H9 (cell line): ENCODE measurements at regions not wholly inside any gene's neighbourhood (a gene's known extent, or its start where the extent isn't known, plus 50 kb on each side); places are given as distances from the start of the nearest gene placed in this dataset.

Source experiments
- DNase-seq: peaks from one replicate; pipeline ENCODE4 v3.0.0-alpha.2; 2017
- H2AFZ ChIP-seq: one replicate; pipeline ENCODE4 v1.6.1; 2013; ENCODE audit warnings: mild to moderate bottlenecking, low read length, control low read depth, moderate library complexity
- H2AK5ac ChIP-seq: 2 replicates; pipeline ENCODE4 v1.6.1; 2013; ENCODE audit warnings: low read length, control low read depth, mixed read lengths; ENCODE audit not compliant: insufficient read length
- H2BK120ac ChIP-seq: one replicate; pipeline ENCODE4 v1.6.1; 2013; ENCODE audit warnings: low read depth, mild to moderate bottlenecking, low read length, control low read depth, inconsistent platforms; ENCODE audit not compliant: poor library complexity, severe bottlenecking
- H2BK12ac ChIP-seq: 2 replicates; pipeline ENCODE4 v1.6.1; 2013; ENCODE audit warnings: low read length, control low read depth, mixed read lengths, low read depth; ENCODE audit not compliant: insufficient read length
- H2BK15ac ChIP-seq: 2 replicates; pipeline ENCODE4 v1.6.1; 2013; ENCODE audit warnings: low read depth, low read length, control low read depth
- H2BK20ac ChIP-seq: one replicate; pipeline ENCODE4 v1.6.1; 2013; ENCODE audit warnings: low read depth, mild to moderate bottlenecking, low read length, control low read depth, inconsistent platforms; ENCODE audit not compliant: poor library complexity, severe bottlenecking
- H2BK5ac ChIP-seq: 2 replicates; pipeline ENCODE4 v1.6.1; 2013; ENCODE audit warnings: low read length, control low read depth, mixed read lengths; ENCODE audit not compliant: insufficient read length
- H3K14ac ChIP-seq: 2 replicates; pipeline ENCODE4 v1.6.1; 2013; ENCODE audit warnings: low read length, control low read depth; ENCODE audit not compliant: insufficient read depth
- H3K18ac ChIP-seq: 2 replicates; pipeline ENCODE4 v1.6.1; 2013; ENCODE audit warnings: low read depth, mild to moderate bottlenecking, mixed read lengths, low read length, control low read depth; ENCODE audit not compliant: insufficient read length
- H3K23ac ChIP-seq: 2 replicates; pipeline ENCODE4 v1.6.1; 2013; ENCODE audit warnings: low read length, control low read depth, mixed read lengths, low read depth; ENCODE audit not compliant: insufficient read length
- H3K23me2 ChIP-seq: 2 replicates; pipeline ENCODE4 v1.6.1; 2013; ENCODE audit warnings: low read depth, mild to moderate bottlenecking, mixed read lengths, low read length, control low read depth; ENCODE audit not compliant: insufficient read length, poor library complexity, severe bottlenecking
- H3K27ac ChIP-seq: 2 replicates; pipeline ENCODE4 v1.5.1; 2013; ENCODE audit warnings: low read length, control low read depth, mixed read lengths, low read depth; ENCODE audit not compliant: insufficient read length
- H3K27me3 ChIP-seq: 2 replicates; pipeline ENCODE4 v1.6.1; 2013; ENCODE audit warnings: low read length, control low read depth, inconsistent platforms; ENCODE audit not compliant: insufficient read depth
- H3K4ac ChIP-seq: 2 replicates; pipeline ENCODE4 v1.6.1; 2013; ENCODE audit warnings: low read depth, mild to moderate bottlenecking, control low read depth, inconsistent platforms, low read length, moderate library complexity
- H3K4me1 ChIP-seq: 2 replicates; pipeline ENCODE4 v1.6.1; 2013; ENCODE audit warnings: low read length, control low read depth, inconsistent platforms; ENCODE audit not compliant: insufficient read depth
- H3K4me2 ChIP-seq: 2 replicates; pipeline ENCODE4 v1.6.1; 2013; ENCODE audit warnings: low read length, control low read depth, mixed read lengths; ENCODE audit not compliant: insufficient read length, insufficient read depth
- H3K56ac ChIP-seq: 2 replicates; pipeline ENCODE4 v1.6.1; 2013; ENCODE audit warnings: low read depth, mild to moderate bottlenecking, mixed read lengths, low read length, control low read depth; ENCODE audit not compliant: insufficient read length
- H3K79me1 ChIP-seq: 2 replicates; pipeline ENCODE4 v1.6.1; 2013; ENCODE audit warnings: low read depth, mild to moderate bottlenecking, moderate library complexity, low read length, control low read depth, inconsistent platforms; ENCODE audit not compliant: insufficient read depth, poor library complexity, severe bottlenecking
- H3K79me2 ChIP-seq: 2 replicates; pipeline ENCODE4 v1.6.1; 2013; ENCODE audit warnings: low read length, control low read depth, inconsistent platforms; ENCODE audit not compliant: insufficient read depth
- H3K9ac ChIP-seq: 2 replicates; pipeline ENCODE4 v1.6.1; 2013; ENCODE audit warnings: low read length, control low read depth, mixed read lengths; ENCODE audit not compliant: insufficient read length; ENCODE audit errors: extremely low read depth
- H3K9me3 ChIP-seq: one replicate; pipeline ENCODE4 v1.6.1; 2013; ENCODE audit warnings: low read depth, low read length, inconsistent platforms; ENCODE audit not compliant: control insufficient read depth
- H3T11ph ChIP-seq: one replicate; pipeline ENCODE4 v1.6.1; 2013; ENCODE audit warnings: mild to moderate bottlenecking, low read length, control low read depth, inconsistent platforms
- H4K20me1 ChIP-seq: one replicate; pipeline ENCODE4 v1.6.1; 2013; ENCODE audit not compliant: control insufficient read depth, insufficient read length, insufficient read depth
- H4K5ac ChIP-seq: 2 replicates; pipeline ENCODE4 v1.6.1; 2013; ENCODE audit warnings: low read depth, mild to moderate bottlenecking, mixed read lengths, low read length, control low read depth; ENCODE audit not compliant: insufficient read length
- H4K8ac ChIP-seq: replicated peaks from 2 replicates; pipeline ENCODE4 v1.6.1; 2013; ENCODE audit warnings: low read length, control low read depth, mixed read lengths, low read depth; ENCODE audit not compliant: insufficient read length
- H4K91ac ChIP-seq: 2 replicates; pipeline ENCODE4 v1.6.1; 2013; ENCODE audit warnings: low read depth, mild to moderate bottlenecking, moderate library complexity, mixed read lengths, low read length, control low read depth; ENCODE audit not compliant: insufficient read length
- H3K27ac Mint-ChIP-seq, 3 experiments: 2 replicates in 2 of 3; 3 replicates in 1 of 3; pipeline ENCODE4 v1.8.0; 2020 to 2021; ENCODE audit warnings: mixed read lengths in 3 of 3, mild to moderate bottlenecking in 1 of 3, moderate library complexity in 1 of 3
- H3K27me3 Mint-ChIP-seq: 2 replicates; pipeline ENCODE4 v1.8.0; 2021; ENCODE audit warnings: low read depth, mild to moderate bottlenecking, moderate library complexity, mixed read lengths
- H3K36me3 Mint-ChIP-seq, 3 experiments: 2 replicates in 2 of 3; 3 replicates in 1 of 3; pipeline ENCODE4 v1.8.0; 2020 to 2021; ENCODE audit warnings: low read depth in 3 of 3, mixed read lengths in 3 of 3; ENCODE audit not compliant: insufficient read depth in 1 of 3
- H3K4me1 Mint-ChIP-seq, 2 experiments: 2 replicates each; pipeline ENCODE4 v1.8.0; 2020; ENCODE audit warnings: mixed read lengths in 2 of 2
- H3K4me3 Mint-ChIP-seq, 2 experiments: 2 replicates in 1 of 2; 3 replicates in 1 of 2; pipeline ENCODE4 v1.8.0; 2020 to 2021; ENCODE audit warnings: mild to moderate bottlenecking in 2 of 2, mixed read lengths in 2 of 2, moderate library complexity in 1 of 2
- H3K9me3 Mint-ChIP-seq, 2 experiments: 2 replicates in 1 of 2; 3 replicates in 1 of 2; pipeline ENCODE4 v1.8.0; 2020; ENCODE audit warnings: mild to moderate bottlenecking in 2 of 2, mixed read lengths in 2 of 2, moderate library complexity in 1 of 2
- WGBS: extraction: QIAGEN DNeasy Blood & Tissue Kit; methylation state at CpG from one replicate; pipeline ENCODE4 v1.1.7; 2013; ENCODE audit warnings: missing lambda C conversion rate, low lambda C conversion rate, mixed read lengths; ENCODE audit not compliant: insufficient read length; ENCODE audit errors: extremely low coverage; 5-methylcytosine and 5-hydroxymethylcytosine counted together
- TF ChIP-seq, protein P1 (sequence below): fragments of 200-600 bp; sonication (generic); conservative IDR thresholded peaks from 3 replicates; pipeline ENCODE4 v1.8.0; 2021; ENCODE audit warnings: antibody characterized with exemption, mild to moderate bottlenecking

DNA sequence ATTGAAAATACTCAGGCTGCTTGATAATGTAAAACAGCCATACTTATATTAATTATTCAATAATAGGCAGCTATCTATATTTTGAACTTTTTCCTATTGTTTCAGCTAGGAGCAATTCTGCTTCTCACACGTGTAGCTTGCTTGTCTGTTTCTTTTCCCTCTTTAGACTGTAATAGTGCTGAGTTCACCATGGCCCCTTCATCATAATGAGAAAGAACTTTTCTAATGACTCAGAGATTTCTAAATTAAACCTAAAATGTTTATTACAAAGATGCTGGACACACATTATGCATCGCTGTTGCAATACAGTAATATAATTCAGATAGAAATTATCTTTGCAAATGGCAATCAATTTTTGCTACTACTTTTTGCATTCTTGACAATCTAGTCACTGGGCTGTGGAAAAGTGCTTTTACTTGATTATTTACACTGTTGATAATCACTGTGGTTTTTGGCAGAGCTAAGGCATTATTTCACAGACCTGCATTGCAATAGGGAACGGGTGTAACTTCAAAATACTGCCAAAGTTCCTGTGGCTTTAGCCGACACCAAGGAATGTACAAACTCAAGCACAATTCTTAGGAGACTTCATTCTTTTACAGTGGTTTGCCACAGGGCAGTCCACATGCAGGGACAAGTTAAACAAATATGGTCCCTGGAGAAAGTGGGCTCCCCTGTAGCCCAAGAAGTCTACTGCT is 281.0 kb upstream of the TBL1XR1 start:
- no peak overlapping the region for H3K27ac ChIP-seq

More for the DNA sequence above, 281.0 kb upstream of the TBL1XR1 start:
- no peaks in the 10 kb centered on the region for H3K27me3 ChIP-seq
- no peak overlapping the region for H2AFZ ChIP-seq
- H4K20me1 ChIP-seq, result no peaks in the 10 kb centered on the region
- no peaks in the 10 kb centered on the region for H3K79me1 ChIP-seq
- H3K27me3 Mint-ChIP-seq, result no peaks in the 10 kb centered on the region
- H4K8ac ChIP-seq, result no peak overlapping the region
- H3K9me3 Mint-ChIP-seq, result no peaks in the 10 kb centered on the region
- no peak overlapping the region for H2BK120ac ChIP-seq
- no peak for DNase-seq
- no peak overlapping the region for H3K4me2 ChIP-seq
- WGBS, result no CpG with 5 or more reads among the region's 4 CpGs
- H3K56ac ChIP-seq, result no peak overlapping the region
- TF ChIP-seq, protein P1, sequence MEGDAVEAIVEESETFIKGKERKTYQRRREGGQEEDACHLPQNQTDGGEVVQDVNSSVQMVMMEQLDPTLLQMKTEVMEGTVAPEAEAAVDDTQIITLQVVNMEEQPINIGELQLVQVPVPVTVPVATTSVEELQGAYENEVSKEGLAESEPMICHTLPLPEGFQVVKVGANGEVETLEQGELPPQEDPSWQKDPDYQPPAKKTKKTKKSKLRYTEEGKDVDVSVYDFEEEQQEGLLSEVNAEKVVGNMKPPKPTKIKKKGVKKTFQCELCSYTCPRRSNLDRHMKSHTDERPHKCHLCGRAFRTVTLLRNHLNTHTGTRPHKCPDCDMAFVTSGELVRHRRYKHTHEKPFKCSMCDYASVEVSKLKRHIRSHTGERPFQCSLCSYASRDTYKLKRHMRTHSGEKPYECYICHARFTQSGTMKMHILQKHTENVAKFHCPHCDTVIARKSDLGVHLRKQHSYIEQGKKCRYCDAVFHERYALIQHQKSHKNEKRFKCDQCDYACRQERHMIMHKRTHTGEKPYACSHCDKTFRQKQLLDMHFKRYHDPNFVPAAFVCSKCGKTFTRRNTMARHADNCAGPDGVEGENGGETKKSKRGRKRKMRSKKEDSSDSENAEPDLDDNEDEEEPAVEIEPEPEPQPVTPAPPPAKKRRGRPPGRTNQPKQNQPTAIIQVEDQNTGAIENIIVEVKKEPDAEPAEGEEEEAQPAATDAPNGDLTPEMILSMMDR, result no peak
- no peak overlapping the region for H3K4me3 Mint-ChIP-seq
- H2AK5ac ChIP-seq, result no peak overlapping the region
- no peaks in the 10 kb centered on the region for H3K36me3 Mint-ChIP-seq
- no peak overlapping the region for H2BK12ac ChIP-seq
- no peak overlapping the region for H2BK20ac ChIP-seq
- no peak overlapping the region for H3K27ac Mint-ChIP-seq
- no peak overlapping the region for H3K23ac ChIP-seq
- H2BK5ac ChIP-seq, result no peak overlapping the region
- H3T11ph ChIP-seq, result no peak overlapping the region
- no peak overlapping the region for H3K9ac ChIP-seq
- no peak overlapping the region for H3K4ac ChIP-seq
- H3K79me2 ChIP-seq, result no peaks in the 10 kb centered on the region
- H3K4me1 ChIP-seq, result no peaks in the 10 kb centered on the region
- no peak overlapping the region for H4K5ac ChIP-seq
- H4K91ac ChIP-seq, result no peak overlapping the region
- peaks cover 2 to 5% of the 10 kb centered on the region in 2 experiments for H3K4me1 Mint-ChIP-seq
- H3K23me2 ChIP-seq, result no peaks in the 10 kb centered on the region
- H2BK15ac ChIP-seq, result no peak overlapping the region
- no peaks in the 10 kb centered on the region for H3K9me3 ChIP-seq
- no peak overlapping the region for H3K14ac ChIP-seq
- no peak overlapping the region for H3K18ac ChIP-seq
